ENCODE measurements at regions not wholly inside any gene's neighbourhood (a gene's known extent, or its start where the extent isn't known, plus 50 kb on each side); places are given as distances from the start of the nearest gene placed in this dataset.

GRCh38 chr2:12302691-12303090 is 414.0 kb upstream of the TRIB2 start:
- H3K4me3 ChIP-seq (ENCODE audit: low read length): no peak overlapping the region

GRCh38 chr2:12303181-12304030 is 413.3 kb upstream of the TRIB2 start:
- peak; percentile 29 for DNase-seq (ENCODE audit: low read depth, low spot score)

More at GRCh38 chr2:12302691-12303090, 414.0 kb upstream of the TRIB2 start:
- DNase-seq (ENCODE audit: low read depth, low spot score): no peak

GRCh38 chr2:12304564-12305171 is 412.1 kb upstream of the TRIB2 start:
- no peak for DNase-seq (ENCODE audit: low read depth, low spot score)
- H3K4me3 ChIP-seq (ENCODE audit: low read length): no peak overlapping the region

More at GRCh38 chr2:12303181-12304030, 413.3 kb upstream of the TRIB2 start:
- no peak overlapping the region for H3K4me3 ChIP-seq (ENCODE audit: low read length)

- DNase-seq (ENCODE audit: low read depth, low spot score): no peak
- no peak overlapping the region for H3K4me3 ChIP-seq (ENCODE audit: low read length)
Measured at GRCh38 chr2:12305931-12306330, 410.8 kb upstream of the TRIB2 start.

- no peak for DNase-seq (ENCODE audit: low read depth, low spot score)
- no peak overlapping the region for H3K4me3 ChIP-seq (ENCODE audit: low read length)
Measured at GRCh38 chr2:12310399-12310798, 406.3 kb upstream of the TRIB2 start.

GRCh38 chr2:12313445-12314126 is 403.1 kb upstream of the TRIB2 start:
- no peak overlapping the region for H3K4me3 ChIP-seq (ENCODE audit: low read length)
- no peak for DNase-seq (ENCODE audit: low read depth, low spot score)

GRCh38 chr2:12314127-12314760 is 402.5 kb upstream of the TRIB2 start:
- H3K4me3 ChIP-seq (ENCODE audit: low read length): no peak overlapping the region
- DNase-seq (ENCODE audit: low read depth, low spot score): no peak

GRCh38 chr2:12315224-12315623 is 401.5 kb upstream of the TRIB2 start:
- no peak overlapping the region for H3K4me3 ChIP-seq (ENCODE audit: low read length)
- DNase-seq (ENCODE audit: low read depth, low spot score): no peak

GRCh38 chr2:12316476-12316875 is 400.3 kb upstream of the TRIB2 start:
- no peak for DNase-seq (ENCODE audit: low read depth, low spot score)
- no peak overlapping the region for H3K4me3 ChIP-seq (ENCODE audit: low read length)

GRCh38 chr2:12317286-12317685 is 399.4 kb upstream of the TRIB2 start:
- no peak for DNase-seq (ENCODE audit: low read depth, low spot score)
- no peak overlapping the region for H3K4me3 ChIP-seq (ENCODE audit: low read length)

- DNase-seq (ENCODE audit: low read depth, low spot score): no peak
- H3K4me3 ChIP-seq (ENCODE audit: low read length): no peak overlapping the region
Measured at GRCh38 chr2:12317814-12318426, 398.8 kb upstream of the TRIB2 start.

- no peak overlapping the region for H3K4me3 ChIP-seq (ENCODE audit: low read length)
- DNase-seq (ENCODE audit: low read depth, low spot score): no peak
Measured at GRCh38 chr2:12318427-12319057, 398.2 kb upstream of the TRIB2 start.

GRCh38 chr2:12320027-12320734 is 396.6 kb upstream of the TRIB2 start:
- no peak overlapping the region for H3K4me3 ChIP-seq (ENCODE audit: low read length)
- DNase-seq (ENCODE audit: low read depth, low spot score): no peak

GRCh38 chr2:12320991-12321641 is 395.6 kb upstream of the TRIB2 start:
- DNase-seq (ENCODE audit: low read depth, low spot score): no peak
- no peak overlapping the region for H3K4me3 ChIP-seq (ENCODE audit: low read length)

- no peak overlapping the region for H3K4me3 ChIP-seq (ENCODE audit: low read length)
- no peak for DNase-seq (ENCODE audit: low read depth, low spot score)
Measured at GRCh38 chr2:12321886-12322285, 394.9 kb upstream of the TRIB2 start.

GRCh38 chr2:12325806-12326205 is 390.9 kb upstream of the TRIB2 start:
- no peak for DNase-seq (ENCODE audit: low read depth, low spot score)
- no peak overlapping the region for H3K4me3 ChIP-seq (ENCODE audit: low read length)

GRCh38 chr2:12326449-12327190 is 390.1 kb upstream of the TRIB2 start:
- no peak for DNase-seq (ENCODE audit: low read depth, low spot score)
- no peak overlapping the region for H3K4me3 ChIP-seq (ENCODE audit: low read length)
